ENCODE measurements at regions not wholly inside any gene's neighbourhood (a gene's known extent, or its start where the extent isn't known, plus 50 kb on each side); places are given as distances from the start of the nearest gene placed in this dataset.

DNA sequence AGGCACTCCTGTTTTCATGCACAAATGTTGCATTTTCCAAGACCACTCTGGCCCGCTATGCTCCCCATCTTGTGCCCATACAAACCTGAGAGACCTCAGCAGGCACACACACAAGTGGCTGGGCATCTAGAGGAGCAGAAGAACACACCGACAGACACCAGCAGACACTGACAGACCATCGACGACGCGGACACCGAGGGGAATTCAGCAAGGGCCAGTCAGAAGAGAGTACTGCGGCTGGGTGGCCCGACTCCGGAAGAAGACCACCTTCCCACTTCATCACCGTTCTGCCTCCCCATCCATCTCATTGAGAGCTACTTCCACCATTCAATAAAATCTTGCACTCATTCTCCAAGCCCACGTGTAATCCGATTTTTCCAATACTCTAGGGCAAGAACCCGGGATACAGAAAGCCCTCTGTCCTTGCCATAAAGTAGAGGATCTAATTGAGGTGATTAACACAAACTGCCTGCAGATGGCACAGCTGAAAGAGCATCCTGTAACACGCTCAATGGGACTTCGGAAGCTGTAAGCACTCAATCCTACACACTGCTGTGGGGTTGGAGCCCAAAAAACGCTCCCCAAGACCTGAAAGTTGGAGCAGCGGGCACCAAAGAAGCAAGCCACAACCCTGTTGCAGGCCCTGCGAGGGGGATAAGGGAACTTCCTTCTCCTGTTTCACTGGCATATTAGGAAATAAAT is 780.9 kb downstream of the ARAP2 start:
- no peak for DNase-seq (ENCODE audit: low spot score)

DNA sequence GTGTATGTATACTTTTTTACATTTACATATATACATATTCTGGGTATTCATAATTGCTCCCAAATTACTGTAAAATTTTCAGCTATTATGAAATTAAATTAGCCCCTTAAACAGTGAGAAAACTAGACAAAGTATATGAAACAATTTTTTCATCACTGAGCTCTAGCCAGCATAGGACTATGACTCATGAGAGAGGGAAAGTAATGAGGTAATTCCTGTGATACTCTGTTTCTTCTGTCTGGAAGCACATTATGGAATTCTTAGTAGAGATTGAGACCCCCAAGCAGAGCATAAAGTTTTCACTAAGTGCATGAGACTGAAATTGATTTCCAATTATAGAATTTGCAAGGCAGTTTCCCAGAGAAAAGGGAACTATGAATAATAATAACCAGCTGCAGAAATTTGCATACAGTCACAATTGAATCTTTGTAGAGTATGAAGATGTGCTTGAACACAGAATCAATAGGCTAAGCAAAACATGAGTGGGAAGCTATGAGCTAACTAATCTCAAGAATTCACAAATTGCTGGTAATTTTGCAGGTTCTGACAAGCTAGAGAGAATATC is 779.3 kb downstream of the ARAP2 start:
- no peak for DNase-seq (ENCODE audit: low spot score)

DNA sequence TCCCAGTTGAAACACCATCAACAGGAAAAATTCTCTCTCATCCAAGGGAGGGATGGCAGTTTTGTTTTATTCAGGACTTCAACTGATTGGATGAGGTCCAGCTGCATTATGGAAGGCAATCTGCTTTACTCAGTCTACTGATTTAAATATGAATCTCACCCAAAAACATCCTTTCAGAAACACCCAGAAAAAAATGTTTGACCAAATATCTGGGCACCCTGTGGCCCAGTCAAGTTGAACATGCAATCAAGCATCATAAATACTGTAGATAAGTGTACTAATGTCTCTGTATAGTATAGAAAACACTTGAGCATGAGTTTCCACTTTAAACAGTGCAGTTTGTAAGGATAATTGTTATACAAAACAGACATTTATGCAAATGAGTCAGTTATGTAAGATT is 753.2 kb downstream of the ARAP2 start:
- DNase-seq (ENCODE audit: low spot score), result no peak

DNA sequence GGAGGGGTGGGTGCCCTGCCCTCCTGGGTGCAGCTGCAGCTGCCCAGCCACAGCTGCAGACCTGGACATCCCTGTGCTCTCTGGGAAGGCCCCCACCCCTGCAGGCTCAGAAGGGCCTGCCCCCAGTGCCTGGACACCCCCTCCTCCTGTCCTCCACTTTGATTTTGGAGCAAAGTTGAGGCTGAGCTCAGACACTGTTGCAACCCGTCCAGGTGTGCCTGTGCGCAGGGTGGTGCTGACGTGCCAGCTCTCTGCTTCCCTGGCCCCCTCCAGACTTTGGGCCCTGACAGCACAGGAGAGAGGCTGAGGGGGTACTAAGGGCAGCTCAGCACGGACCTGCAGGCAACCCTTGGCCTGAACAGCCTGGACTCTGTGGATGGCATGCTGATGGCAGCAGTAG is 750.3 kb downstream of the ARAP2 start:
- DNase-seq (ENCODE audit: low spot score), result no peak

- no peak for DNase-seq (ENCODE audit: low spot score)
These were observed 749.4 kb downstream of the ARAP2 start for GRCh38 chr4:35494955-35495354.

- no peak for DNase-seq (ENCODE audit: low spot score)
These were observed 743.5 kb downstream of the ARAP2 start for GRCh38 chr4:35500812-35501211.

DNA sequence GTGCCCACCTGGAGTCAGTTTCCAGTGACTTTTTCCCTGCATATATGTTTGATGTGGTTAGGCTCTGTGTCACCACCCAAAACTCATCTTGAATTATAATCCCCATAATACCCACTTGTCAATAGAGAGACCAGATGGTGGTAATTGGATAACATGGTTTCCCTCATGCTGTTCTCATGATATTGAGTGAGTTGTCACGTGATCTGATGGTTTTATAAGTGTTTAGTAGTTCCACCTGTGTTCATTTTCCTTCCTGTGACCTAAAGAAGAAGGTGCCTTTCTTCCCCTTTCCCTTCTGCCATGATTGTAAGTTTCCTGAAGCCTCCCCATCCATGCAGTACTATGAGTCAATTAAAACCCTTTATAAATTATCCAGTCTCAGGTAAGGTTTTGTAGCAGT is 740.9 kb downstream of the ARAP2 start:
- DNase-seq (ENCODE audit: low spot score), result no peak

GRCh38 chr4:35506161-35506560 is 738.2 kb downstream of the ARAP2 start:
- DNase-seq (ENCODE audit: low spot score), result no peak

- DNase-seq (ENCODE audit: low spot score), result no peak
These were observed 732.5 kb downstream of the ARAP2 start for GRCh38 chr4:35511851-35512250.

DNA sequence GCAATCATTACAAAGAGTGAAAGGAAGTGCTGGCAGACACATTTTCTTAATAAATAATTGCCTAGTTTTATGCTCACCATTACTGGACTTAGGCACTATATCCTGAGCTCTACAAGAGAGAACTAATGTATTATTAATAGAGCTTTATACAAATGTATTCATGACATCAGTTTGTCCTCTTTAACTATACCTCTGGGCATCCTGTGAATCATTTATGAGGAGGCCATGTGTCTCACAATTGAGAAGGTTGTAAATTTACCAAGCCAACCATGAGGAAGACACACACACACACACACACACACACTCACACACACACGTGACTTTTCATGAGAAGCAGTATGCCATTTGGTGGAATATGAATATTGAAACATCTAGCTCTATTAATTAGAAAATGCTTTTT is 728.2 kb downstream of the ARAP2 start:
- no peak for DNase-seq (ENCODE audit: low spot score)

GRCh38 chr4:35520059-35520458 is 724.3 kb downstream of the ARAP2 start:
- no peak for DNase-seq (ENCODE audit: low spot score)

DNA sequence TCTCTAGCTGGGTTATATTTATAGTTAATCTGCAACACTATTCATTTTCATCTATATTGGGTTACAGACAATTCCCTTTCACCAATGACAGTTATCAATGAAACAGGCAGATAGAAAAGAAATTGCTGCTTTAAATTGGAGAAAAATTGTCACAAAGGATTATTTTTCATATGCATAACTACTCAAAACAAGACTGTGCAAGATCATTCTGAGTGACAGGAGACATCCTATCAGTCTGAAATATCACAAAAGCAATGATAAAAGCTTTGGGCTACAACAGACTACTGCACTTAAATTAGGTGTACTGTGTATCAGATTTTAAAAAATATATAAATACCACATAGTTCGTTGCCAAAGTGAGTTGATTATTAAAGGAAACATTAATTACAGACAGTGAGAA is 722.6 kb downstream of the ARAP2 start:
- DNase-seq (ENCODE audit: low spot score), result no peak

DNA sequence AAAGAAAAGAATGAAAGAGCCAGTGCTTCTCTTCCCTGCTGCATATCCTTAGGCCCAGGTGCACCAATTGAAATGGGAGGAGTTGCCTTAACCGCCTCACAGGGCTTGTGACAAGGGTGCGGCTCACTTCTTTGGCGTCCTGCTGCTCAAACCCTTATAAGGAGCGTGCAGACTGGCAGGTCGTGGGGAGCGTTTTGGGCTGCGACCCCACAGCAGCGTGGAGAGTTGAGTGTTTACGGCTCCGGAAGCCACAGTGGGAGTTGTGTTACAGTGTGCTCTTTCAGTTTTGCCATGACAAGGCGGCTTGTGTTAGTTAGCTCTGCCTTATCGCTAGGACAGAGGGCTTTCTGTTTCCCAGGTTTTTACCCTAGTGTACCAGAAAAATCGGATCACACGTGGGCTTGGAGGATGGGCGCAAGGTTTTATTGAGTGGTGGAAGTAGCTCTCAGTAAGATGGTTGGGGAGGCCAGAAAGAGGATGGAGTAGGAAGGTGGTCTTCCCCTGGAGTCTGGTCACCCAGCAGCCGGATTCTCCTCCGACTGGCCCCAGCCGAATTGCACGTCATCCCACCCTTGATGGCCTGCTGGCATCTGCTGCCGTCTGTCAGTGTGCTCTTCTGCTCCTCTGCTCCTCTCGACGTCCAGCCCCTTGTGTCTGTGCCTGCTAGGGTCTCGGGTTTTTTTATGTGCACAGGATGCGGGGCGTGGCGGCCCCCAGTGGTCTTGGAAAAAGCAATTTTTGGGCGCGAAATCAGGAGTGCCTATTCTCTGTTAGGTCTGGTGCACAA is 718.9 kb downstream of the ARAP2 start:
- no peak for DNase-seq (ENCODE audit: low spot score)

GRCh38 chr4:35526456-35526855 is 717.9 kb downstream of the ARAP2 start:
- no peak for DNase-seq (ENCODE audit: low spot score)

DNA sequence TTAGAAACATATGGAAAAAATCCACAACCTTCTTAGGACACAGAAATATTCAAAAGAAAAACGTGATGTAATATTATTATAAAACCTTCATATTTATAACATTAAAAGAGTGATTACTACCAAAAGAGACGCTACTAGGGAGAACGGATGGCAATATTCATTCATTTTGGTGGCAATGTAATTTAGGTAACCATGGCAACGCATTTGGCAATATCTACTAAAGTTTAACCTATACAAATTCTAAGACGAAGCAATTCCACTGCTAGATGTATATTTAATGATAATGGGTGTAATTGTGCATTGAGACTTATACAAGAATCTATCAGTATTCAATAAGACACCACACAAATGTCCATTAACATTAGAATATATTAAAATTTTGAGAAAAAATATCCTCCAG is 709.4 kb downstream of the ARAP2 start:
- no peak for DNase-seq (ENCODE audit: low spot score)

GRCh38 chr4:35538807-35539206 is 705.5 kb downstream of the ARAP2 start:
- no peak for DNase-seq (ENCODE audit: low spot score)

- DNase-seq (ENCODE audit: low spot score), result no peak
These were observed 704.8 kb downstream of the ARAP2 start for GRCh38 chr4:35539404-35540055.

- no peak for DNase-seq (ENCODE audit: low spot score)
These were observed 703.0 kb downstream of the ARAP2 start for GRCh38 chr4:35541146-35541887.

- no peak for DNase-seq (ENCODE audit: low spot score)
These were observed 702.5 kb downstream of the ARAP2 start for GRCh38 chr4:35541888-35542213.

GRCh38 chr4:35548921-35549320 is 695.4 kb downstream of the ARAP2 start:
- no peak for DNase-seq (ENCODE audit: low spot score)

- no peak for DNase-seq (ENCODE audit: low spot score)
These were observed 687.9 kb downstream of the ARAP2 start for GRCh38 chr4:35556387-35556786.
